OCI-LY3 (cell line): ENCODE measurements at regions not wholly inside any gene's neighbourhood (a gene's known extent, or its start where the extent isn't known, plus 50 kb on each side); places are given as distances from the start of the nearest gene placed in this dataset.

Source experiments
- EZH2phosphoT487 ChIP-seq: fragments of 200-600 bp; shearing (Covaris generic); IDR thresholded peaks from 2 replicates; pipeline ENCODE4 v1.6.1; 2018; ENCODE audit warnings: antibody characterized with exemption, mixed run types, low read depth
- TF ChIP-seq, protein P1 (sequence below): fragments of 200-600, 300-600 bp; sonication (generic); IDR thresholded peaks from 2 replicates; pipeline ENCODE4 v1.5.1; 2014; ENCODE audit warnings: antibody characterized with exemption, low read length, low read depth

DNA sequence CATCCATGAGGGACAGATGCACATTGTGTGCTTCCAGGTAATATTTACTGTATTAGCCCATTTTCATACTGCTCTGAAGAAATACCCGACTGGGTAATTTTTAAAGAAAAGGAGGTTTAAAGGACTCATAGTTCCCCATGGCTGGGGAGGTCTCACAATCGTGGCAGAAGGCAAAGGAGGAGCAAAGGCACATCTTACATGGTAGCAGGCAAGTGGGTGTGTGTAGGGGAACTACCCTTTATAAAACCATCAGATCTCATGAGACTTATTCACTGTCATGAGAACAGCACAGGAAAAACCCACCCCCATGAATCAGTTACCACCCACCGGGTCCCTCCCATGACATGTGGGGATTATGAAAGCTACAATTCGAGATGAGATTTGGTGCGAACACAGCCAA lies 148.8 kb upstream of the FBXL17 start:
- TF ChIP-seq, protein P1, sequence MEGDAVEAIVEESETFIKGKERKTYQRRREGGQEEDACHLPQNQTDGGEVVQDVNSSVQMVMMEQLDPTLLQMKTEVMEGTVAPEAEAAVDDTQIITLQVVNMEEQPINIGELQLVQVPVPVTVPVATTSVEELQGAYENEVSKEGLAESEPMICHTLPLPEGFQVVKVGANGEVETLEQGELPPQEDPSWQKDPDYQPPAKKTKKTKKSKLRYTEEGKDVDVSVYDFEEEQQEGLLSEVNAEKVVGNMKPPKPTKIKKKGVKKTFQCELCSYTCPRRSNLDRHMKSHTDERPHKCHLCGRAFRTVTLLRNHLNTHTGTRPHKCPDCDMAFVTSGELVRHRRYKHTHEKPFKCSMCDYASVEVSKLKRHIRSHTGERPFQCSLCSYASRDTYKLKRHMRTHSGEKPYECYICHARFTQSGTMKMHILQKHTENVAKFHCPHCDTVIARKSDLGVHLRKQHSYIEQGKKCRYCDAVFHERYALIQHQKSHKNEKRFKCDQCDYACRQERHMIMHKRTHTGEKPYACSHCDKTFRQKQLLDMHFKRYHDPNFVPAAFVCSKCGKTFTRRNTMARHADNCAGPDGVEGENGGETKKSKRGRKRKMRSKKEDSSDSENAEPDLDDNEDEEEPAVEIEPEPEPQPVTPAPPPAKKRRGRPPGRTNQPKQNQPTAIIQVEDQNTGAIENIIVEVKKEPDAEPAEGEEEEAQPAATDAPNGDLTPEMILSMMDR: no peak
- no peak for TF ChIP-seq EZH2phosphoT487
